RPMI8226 (cell line): ENCODE measurements at regions not wholly inside any gene's neighbourhood (a gene's known extent, or its start where the extent isn't known, plus 50 kb on each side); places are given as distances from the start of the nearest gene placed in this dataset.
A peak's percentile ranks its signal among the peaks of the same experiment; 100 is the strongest.
"Not testable (repeated sequence)": the region's sequence is repeated elsewhere in the genome, so short reads cannot be mapped to it uniquely, and the experiment has no call there.

Experiments
- DNase-seq: peaks from one replicate; pipeline ENCODE4 v3.0.0-alpha.2; 2015

- no peak for DNase-seq
Measured at GRCh38 chr2:37573451-37574388, 97.7 kb downstream of the CDC42EP3 start.

DNA sequence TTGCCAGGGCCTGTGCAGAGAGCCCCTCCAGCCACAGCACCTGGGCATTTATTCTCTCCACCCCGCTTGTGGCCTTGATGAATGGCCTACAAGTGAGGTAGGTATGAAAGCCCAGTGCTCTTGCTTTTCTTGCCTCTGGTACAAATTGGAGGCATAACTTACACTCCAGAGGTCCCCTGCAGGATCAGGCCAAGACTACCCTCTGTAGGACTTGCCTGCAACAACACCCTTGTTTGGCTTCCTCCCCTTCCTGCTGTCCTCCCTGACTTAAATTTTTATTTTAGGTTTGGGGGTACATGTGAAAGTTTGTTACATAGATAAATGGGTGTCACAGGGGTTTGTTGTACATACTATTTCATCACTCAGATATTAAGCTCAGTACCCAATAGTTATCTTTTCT lies 95.7 kb downstream of the CDC42EP3 start:
- DNase-seq: no peak

- DNase-seq: not testable (repeated sequence)
Measured at GRCh38 chr2:37576194-37576593, 95.2 kb downstream of the CDC42EP3 start.

GRCh38 chr2:37576831-37577230 lies 94.6 kb downstream of the CDC42EP3 start:
- DNase-seq: no peak

GRCh38 chr2:37579192-37579713 lies 92.2 kb downstream of the CDC42EP3 start:
- DNase-seq: no peak

DNA sequence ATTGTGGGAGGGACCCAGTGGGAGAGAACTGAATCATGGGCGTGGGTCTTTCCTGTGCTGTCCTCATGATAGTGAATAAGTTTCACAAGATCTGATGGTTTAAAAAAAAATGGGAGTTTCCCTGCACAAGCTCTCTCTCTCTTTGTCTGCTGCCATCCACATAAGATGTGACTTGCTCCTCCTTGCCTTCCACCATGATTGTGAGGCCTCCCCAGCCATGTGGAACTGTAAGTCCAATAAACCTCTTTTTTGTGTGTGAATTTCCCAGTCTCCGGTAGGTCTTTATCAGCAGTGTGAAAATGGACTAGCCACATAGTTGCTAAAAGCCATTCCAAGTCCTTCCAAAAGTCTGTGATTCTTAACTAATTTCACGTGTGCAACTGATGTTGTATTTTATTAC lies 91.5 kb downstream of the CDC42EP3 start:
- DNase-seq: not testable (repeated sequence)

GRCh38 chr2:37581433-37581832 lies 90.0 kb downstream of the CDC42EP3 start:
- DNase-seq: no peak

DNA sequence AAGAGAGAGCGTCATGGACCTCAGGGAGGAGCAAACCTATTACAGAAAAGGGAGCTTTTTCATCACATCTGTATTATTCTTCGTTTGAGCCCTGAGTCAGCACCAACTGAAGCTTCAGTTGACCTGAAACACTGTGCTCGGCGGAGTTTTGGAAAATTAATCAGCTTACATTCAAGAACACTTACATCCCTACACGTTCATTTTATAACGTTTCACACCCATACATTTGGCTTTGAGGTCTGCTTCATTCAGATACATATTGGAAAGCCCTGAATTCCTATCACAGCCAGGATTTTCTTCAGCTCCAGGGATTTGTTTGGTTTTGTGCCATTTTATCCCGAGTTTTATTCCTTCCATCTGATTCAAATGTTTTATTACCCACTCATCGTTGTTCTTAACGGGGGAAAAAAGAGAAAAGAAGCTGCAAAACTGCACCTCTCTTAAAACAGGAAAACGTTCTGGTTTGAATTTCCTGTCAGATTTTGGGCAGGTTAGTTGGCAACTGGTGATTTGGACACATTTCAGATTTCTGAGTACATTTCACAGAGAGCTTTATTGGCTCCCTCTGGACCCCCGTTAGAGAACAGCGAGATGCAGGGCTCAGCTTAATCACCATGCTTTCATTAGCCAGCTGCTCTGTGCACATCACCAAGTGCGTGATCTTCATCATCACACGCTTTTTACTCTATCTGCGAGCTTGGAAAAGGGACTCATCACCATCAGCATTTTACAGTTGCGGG lies 88.8 kb downstream of the CDC42EP3 start:
- no peak for DNase-seq

GRCh38 chr2:37583402-37583801 lies 88.0 kb downstream of the CDC42EP3 start:
- no peak for DNase-seq

DNA sequence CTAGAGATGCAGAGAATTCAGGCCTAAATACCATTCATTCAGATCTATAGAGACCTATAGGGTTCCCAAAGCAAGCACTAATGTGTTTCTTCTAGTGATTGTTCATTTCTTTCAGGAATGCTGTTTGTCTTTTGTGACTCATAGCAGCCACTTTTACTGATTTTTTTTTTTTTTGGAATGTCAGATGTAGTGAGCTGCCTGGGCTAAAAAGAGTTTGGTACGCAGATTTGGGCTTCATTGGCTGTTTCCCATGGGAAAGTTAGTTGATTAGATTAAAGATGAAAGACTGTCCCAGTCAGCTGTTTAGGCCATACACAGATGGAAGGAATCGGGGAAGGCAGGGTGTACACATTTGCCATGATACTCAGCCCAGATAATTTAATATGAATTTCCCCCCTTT lies 87.6 kb downstream of the CDC42EP3 start:
- DNase-seq: no peak

DNA sequence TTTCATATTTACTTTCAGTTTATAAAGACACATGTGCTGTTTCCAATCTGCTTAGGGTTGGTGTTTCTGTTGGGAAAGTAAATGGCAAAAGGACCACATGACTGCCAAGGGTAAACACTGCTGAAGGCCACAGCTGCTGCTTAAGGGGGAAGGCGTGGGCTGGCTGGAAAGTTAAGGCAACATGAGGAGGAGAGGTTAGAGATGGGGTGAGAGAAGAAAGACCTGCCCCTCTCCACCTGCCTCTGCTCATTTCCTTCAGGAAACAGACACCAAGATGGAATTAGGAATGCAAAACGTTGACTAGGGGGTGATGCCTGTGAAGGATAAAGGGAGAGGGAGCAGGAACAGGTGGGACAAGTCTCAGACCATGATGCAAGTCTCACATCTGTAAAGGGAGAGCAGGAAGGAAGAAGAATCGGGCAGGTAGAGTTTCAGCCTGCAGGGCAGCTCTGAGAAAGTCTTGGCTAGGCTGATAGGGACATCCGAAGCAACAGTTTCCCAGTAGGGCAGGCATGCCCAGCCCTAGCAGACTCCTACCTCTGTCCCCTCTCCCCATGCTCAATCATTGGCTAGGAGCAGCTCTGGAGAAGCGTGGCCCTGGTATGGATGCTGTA lies 86.0 kb downstream of the CDC42EP3 start:
- peak; percentile 72 for DNase-seq

DNA sequence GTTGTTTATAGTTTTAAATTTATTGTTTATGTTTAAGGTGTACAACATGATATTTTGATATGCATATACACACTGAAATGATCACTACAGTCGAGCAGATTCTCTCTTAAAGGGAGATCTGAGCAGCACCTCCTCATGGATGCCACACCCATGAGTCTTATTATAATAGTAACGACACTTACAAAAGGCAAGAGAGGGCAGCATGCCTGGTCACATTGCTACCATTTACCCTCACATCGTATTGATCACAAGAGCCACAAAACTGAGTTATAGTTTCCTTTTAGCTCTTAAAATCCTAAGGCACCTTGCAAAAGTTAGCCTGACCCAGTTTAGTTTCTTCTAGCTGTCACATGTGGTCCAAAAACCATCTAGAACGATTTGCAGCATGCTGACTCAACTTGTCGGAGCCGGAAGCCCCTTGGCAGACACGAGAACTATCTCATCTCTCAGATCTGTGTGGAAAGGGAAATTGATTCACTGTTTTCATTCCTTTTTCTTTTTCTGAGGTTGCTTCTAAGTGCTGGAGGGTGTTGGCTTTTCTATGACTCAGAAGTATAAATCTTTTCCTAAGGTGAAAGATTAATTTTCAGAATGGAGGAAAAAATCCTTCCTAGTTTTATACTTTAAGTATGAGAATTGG lies 85.3 kb downstream of the CDC42EP3 start:
- peak; percentile 46 for DNase-seq

DNA sequence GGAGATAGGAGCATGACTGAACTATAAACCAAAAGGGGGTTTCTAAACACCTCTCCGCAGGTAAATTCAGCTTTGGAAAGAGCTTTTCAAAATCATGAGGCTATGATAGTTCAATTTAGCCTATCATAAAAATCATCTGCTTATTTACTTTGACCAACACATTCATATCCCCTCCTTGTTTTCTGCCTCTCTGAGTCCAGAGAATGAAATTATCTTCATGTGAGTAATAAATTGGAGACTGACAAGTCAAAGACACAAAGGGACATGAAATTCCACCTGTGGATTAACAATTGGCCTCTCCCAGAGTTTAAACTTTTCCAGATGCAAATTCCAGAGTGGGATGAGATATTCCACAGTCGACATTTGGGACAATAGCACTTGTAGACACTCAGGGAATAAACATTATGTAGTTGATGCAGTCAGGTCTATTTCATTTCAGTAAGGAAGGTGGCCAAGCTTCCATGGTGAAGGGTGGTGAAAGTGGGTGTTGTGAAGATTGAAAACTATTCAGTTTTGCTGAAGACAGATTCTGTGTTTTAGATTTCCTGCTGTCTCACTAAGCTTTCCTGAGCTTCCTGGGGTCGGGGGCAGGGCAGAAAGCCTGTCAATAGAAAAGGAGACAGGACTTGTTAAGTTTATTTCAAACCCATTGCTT lies 84.7 kb downstream of the CDC42EP3 start:
- no peak for DNase-seq

GRCh38 chr2:37587817-37588216 lies 83.6 kb downstream of the CDC42EP3 start:
- no peak for DNase-seq

- DNase-seq: no peak
Measured at GRCh38 chr2:37588316-37588777, 83.1 kb downstream of the CDC42EP3 start.

DNA sequence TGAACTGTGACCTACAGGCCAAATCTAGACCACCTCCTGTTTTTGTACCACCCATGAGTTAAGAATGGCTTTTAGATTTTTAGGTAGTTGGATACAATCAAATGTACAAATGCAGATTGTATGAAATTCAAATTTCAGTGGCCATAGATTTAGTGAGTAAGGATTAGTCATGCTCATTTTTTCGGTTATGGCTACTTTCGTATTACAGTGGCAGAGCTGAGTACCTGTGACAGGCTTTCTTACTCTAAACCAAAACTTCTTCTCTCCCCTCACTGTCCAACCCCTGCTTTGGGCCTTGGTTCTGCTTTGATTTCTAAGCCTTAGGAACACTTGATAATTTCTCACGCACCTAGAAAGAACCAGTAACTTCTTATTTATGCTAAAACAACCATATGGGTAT lies 82.1 kb downstream of the CDC42EP3 start:
- DNase-seq: no peak

- DNase-seq: no peak
Measured at GRCh38 chr2:37590119-37590571, 81.3 kb downstream of the CDC42EP3 start.
